GM19463 (cell line): ENCODE measurements at regions not wholly inside any gene's neighbourhood (a gene's known extent, or its start where the extent isn't known, plus 50 kb on each side); places are given as distances from the start of the nearest gene placed in this dataset.

Experiments
- ATAC-seq: cut with Tn5 transposase; IDR thresholded peaks from one replicate; pipeline ENCODE4 v1.9.1; 2021; ENCODE audit warnings: mild to moderate bottlenecking, moderate library complexity; ENCODE audit not compliant: unreplicated experiment

- no peak for ATAC-seq
Measured at GRCh38 chr18:78129260-78129659, 850.4 kb upstream of the SALL3 start.

- ATAC-seq, result no peak
Measured at GRCh38 chr18:78130232-78131195, 849.1 kb upstream of the SALL3 start.

GRCh38 chr18:78133729-78134128 is 845.9 kb upstream of the SALL3 start:
- no peak for ATAC-seq

GRCh38 chr18:78136986-78137385 is 842.6 kb upstream of the SALL3 start:
- no peak for ATAC-seq

GRCh38 chr18:78138983-78139496 is 840.6 kb upstream of the SALL3 start:
- no peak for ATAC-seq

- ATAC-seq, result no peak
Measured at GRCh38 chr18:78140294-78140693, 839.3 kb upstream of the SALL3 start.

- ATAC-seq, result no peak
Measured at GRCh38 chr18:78144669-78145068, 834.9 kb upstream of the SALL3 start.

GRCh38 chr18:78145096-78145495 is 834.5 kb upstream of the SALL3 start:
- ATAC-seq, result no peak

GRCh38 chr18:78146136-78147085 is 833.2 kb upstream of the SALL3 start:
- ATAC-seq, result no peak

- no peak for ATAC-seq
Measured at GRCh38 chr18:78150590-78150989, 829.0 kb upstream of the SALL3 start.

- no peak for ATAC-seq
Measured at GRCh38 chr18:78151234-78151633, 828.4 kb upstream of the SALL3 start.

- no peak for ATAC-seq
Measured at GRCh38 chr18:78151948-78152725, 827.5 kb upstream of the SALL3 start.

- no peak for ATAC-seq
Measured at GRCh38 chr18:78153362-78153761, 826.3 kb upstream of the SALL3 start.

- ATAC-seq, result no peak
Measured at GRCh38 chr18:78154444-78154843, 825.2 kb upstream of the SALL3 start.

GRCh38 chr18:78154853-78155252 is 824.8 kb upstream of the SALL3 start:
- ATAC-seq, result no peak

GRCh38 chr18:78156466-78156865 is 823.2 kb upstream of the SALL3 start:
- ATAC-seq, result no peak

- no peak for ATAC-seq
Measured at GRCh38 chr18:78158943-78159342, 820.7 kb upstream of the SALL3 start.

- no peak for ATAC-seq
Measured at GRCh38 chr18:78159397-78159796, 820.2 kb upstream of the SALL3 start.

GRCh38 chr18:78160961-78161656 is 818.5 kb upstream of the SALL3 start:
- ATAC-seq, result no peak

GRCh38 chr18:78165525-78165924 is 814.1 kb upstream of the SALL3 start:
- ATAC-seq, result no peak
